Activated CD4-positive, alpha-beta T cell treated with anti-CD3 and anti-CD28 coated beads for 1 hour (primary cell): ENCODE measurements at regions not wholly inside any gene's neighbourhood (a gene's known extent, or its start where the extent isn't known, plus 50 kb on each side); places are given as distances from the start of the nearest gene placed in this dataset.

Experiments used
- DNase-seq: peaks from one replicate; pipeline ENCODE4 v3.0.0-alpha.2; 2020

- no peak for DNase-seq
Observed at GRCh38 chr3:117695871-117696645, 986.5 kb downstream of the TUSC7 start.

- no peak for DNase-seq
Observed at GRCh38 chr3:117696851-117697407, 987.4 kb downstream of the TUSC7 start.

GRCh38 chr3:117699058-117699457 is 989.5 kb downstream of the TUSC7 start:
- no peak for DNase-seq

GRCh38 chr3:117700573-117701360 is 991.2 kb downstream of the TUSC7 start:
- DNase-seq, result no peak

- DNase-seq, result no peak
Observed at GRCh38 chr3:117705011-117705410, 995.4 kb downstream of the TUSC7 start.

GRCh38 chr3:117706037-117706436 is 996.5 kb downstream of the TUSC7 start:
- DNase-seq, result no peak

- no peak for DNase-seq
Observed at GRCh38 chr3:117706756-117707155, 997.2 kb downstream of the TUSC7 start.

- DNase-seq, result no peak
Observed at GRCh38 chr3:117708601-117709000, 999.0 kb downstream of the TUSC7 start.

GRCh38 chr3:117709108-117709507 is 999.5 kb downstream of the TUSC7 start:
- DNase-seq, result no peak

- DNase-seq, result no peak
Observed at GRCh38 chr3:117710501-117710900, 1000.9 kb downstream of the TUSC7 start.

- DNase-seq, result no peak
Observed at GRCh38 chr3:117719316-117719926, 1009.8 kb downstream of the TUSC7 start.

GRCh38 chr3:117721866-117722265 is 1012.3 kb downstream of the TUSC7 start:
- no peak for DNase-seq

- DNase-seq, result no peak
Observed at GRCh38 chr3:117722856-117723255, 1013.3 kb downstream of the TUSC7 start.

GRCh38 chr3:117723825-117724224 is 1014.2 kb downstream of the TUSC7 start:
- no peak for DNase-seq

GRCh38 chr3:117725314-117725713 is 1015.7 kb downstream of the TUSC7 start:
- no peak for DNase-seq

GRCh38 chr3:117726776-117727175 is 1017.2 kb downstream of the TUSC7 start:
- no peak for DNase-seq

- no peak for DNase-seq
Observed at GRCh38 chr3:117728226-117728625, 1018.6 kb downstream of the TUSC7 start.

GRCh38 chr3:117734496-117734895 is 1024.9 kb downstream of the TUSC7 start:
- DNase-seq, result no peak

- no peak for DNase-seq
Observed at GRCh38 chr3:117735481-117736101, 1026.0 kb downstream of the TUSC7 start.

GRCh38 chr3:117736846-117737245 is 1027.3 kb downstream of the TUSC7 start:
- DNase-seq, result no peak

GRCh38 chr3:117743993-117744392 is 1034.4 kb downstream of the TUSC7 start:
- no peak for DNase-seq

- no peak for DNase-seq
Observed at GRCh38 chr3:117744935-117745334, 1035.4 kb downstream of the TUSC7 start.

GRCh38 chr3:117745516-117745915 is 1035.9 kb downstream of the TUSC7 start:
- no peak for DNase-seq
